A673 (cell line): ENCODE measurements at regions not wholly inside any gene's neighbourhood (a gene's known extent, or its start where the extent isn't known, plus 50 kb on each side); places are given as distances from the start of the nearest gene placed in this dataset.

ENCODE experiments used
- BruUV-seq: library from RNA; stranded (reverse); fragments of 400-500 nt; replicated peaks from 2 replicates; lab custom pipeline; 2021; lab: Mats Ljungman, UMichigan
- CTCF ChIA-PET: fragments of 300-600 bp; sonication (Branson Sonifier 250); formaldehyde crosslinking; loops from one replicate; lab custom pipeline; 2022; ENCODE audit warnings: antibody characterized with exemption; lab: Charles Lee
- POLR2A ChIA-PET: fragments of 300-600 bp; sonication (Branson Sonifier 250); formaldehyde crosslinking; loops from one replicate; lab custom pipeline; 2022; ENCODE audit warnings: antibody characterized with exemption; ENCODE audit not compliant: low non-redundant PET; lab: Charles Lee
- DNase-seq: peaks from one replicate; pipeline ENCODE4 v3.0.0-alpha.2; 2015; ENCODE audit warnings: low spot score
- H3K27ac ChIP-seq: fragments of 200-600 bp; sonication (generic); 2 replicates; pipeline ENCODE4 v1.5.1; 2016; ENCODE audit warnings: mixed run types, low read depth, mild to moderate bottlenecking, mixed read lengths, antibody characterized with exemption, low read length; ENCODE audit not compliant: poor library complexity, severe bottlenecking
- H3K27me3 ChIP-seq: fragments of 200-600 bp; sonication (generic); replicated peaks from 2 replicates; pipeline ENCODE4 v1.6.1; 2017; ENCODE audit warnings: mixed run types, low read depth, mild to moderate bottlenecking, mixed read lengths, antibody characterized with exemption, low read length; ENCODE audit not compliant: insufficient read depth, poor library complexity
- H3K36me3 ChIP-seq: fragments of 200-600 bp; sonication (generic); 2 replicates; pipeline ENCODE4 v1.6.1; 2016; ENCODE audit warnings: mixed run types, mild to moderate bottlenecking, mixed read lengths, antibody characterized with exemption, low read length; ENCODE audit not compliant: insufficient read depth, poor library complexity, severe bottlenecking
- H3K4me1 ChIP-seq: fragments of 200-600 bp; sonication (generic); 2 replicates; pipeline ENCODE4 v1.6.1; 2017; ENCODE audit warnings: mixed run types, mild to moderate bottlenecking, mixed read lengths, antibody characterized with exemption, low read length; ENCODE audit not compliant: insufficient read depth, poor library complexity, severe bottlenecking
- H3K4me3 ChIP-seq: fragments of 200-600 bp; sonication (generic); 2 replicates; pipeline ENCODE4 v1.5.1; 2016; ENCODE audit warnings: low read depth, mixed run types, mild to moderate bottlenecking, mixed read lengths, low read length; ENCODE audit not compliant: poor library complexity, severe bottlenecking
- H3K9me3 ChIP-seq: fragments of 200-600 bp; sonication (generic); 2 replicates; pipeline ENCODE4 v1.6.1; 2016; ENCODE audit warnings: mixed run types, low read depth, mild to moderate bottlenecking, mixed read lengths, antibody characterized with exemption, low read length; ENCODE audit not compliant: poor library complexity, severe bottlenecking
- CTCF ChIP-seq: fragments of 300-800, 200-600 bp; sonication (generic); conservative IDR thresholded peaks from 2 replicates; pipeline ENCODE4 v1.5.1; 2017; ENCODE audit warnings: low read depth, mild to moderate bottlenecking, antibody characterized with exemption, low read length, moderate library complexity, mixed read lengths
- EZH2 ChIP-seq: fragments of 200-600 bp; sonication (generic); IDR thresholded peaks from 2 replicates; pipeline ENCODE4 v1.6.1; 2017; ENCODE audit warnings: borderline replicate concordance, low read depth, mild to moderate bottlenecking, mixed read lengths, antibody characterized with exemption, low read length; ENCODE audit not compliant: poor library complexity, severe bottlenecking
- intact Hi-C: fragments of 100-400 bp; cut with micrococcal nuclease; formaldehyde crosslinking; loops from one replicate; pipeline ENCODE4 v1.10.0; 2022; ENCODE audit not compliant: unreplicated experiment

DNA sequence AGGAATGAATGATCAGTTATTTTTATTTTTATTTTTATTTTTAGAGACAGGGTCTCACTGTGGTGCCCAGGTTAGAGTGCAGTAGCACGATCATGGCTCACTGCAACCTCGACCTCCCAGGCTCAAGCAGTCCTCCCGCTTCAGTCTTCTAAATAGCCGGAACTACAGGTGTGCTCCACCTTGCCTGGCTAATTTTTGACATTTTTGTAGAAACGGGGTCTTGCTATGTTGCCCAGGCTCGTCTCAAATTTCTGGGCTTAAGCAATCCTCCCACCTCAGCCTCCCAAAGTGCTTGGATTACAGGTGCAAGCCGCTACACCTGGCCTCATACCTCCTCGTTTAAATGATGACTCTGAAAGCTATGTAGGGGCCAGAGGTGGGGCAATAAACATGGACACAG, 706.0 kb downstream of the MED13L start:
- Histone ChIP-seq H3K36me3 (no peaks in the 10 kb centered on the region), H3K9me3 (no peaks in the 10 kb centered on the region), H3K27ac (no peak overlapping the region), H3K27me3 (no peaks in the 10 kb centered on the region), H3K4me1 (no peaks in the 10 kb centered on the region), H3K4me3 (no peak overlapping the region)
- ChIA-PET POLR2A (no interaction called here), CTCF (no interaction called here)
- no TSS peak for BruUV-seq
- TF ChIP-seq EZH2 = no peak
- no peak for DNase-seq
- intact Hi-C loops = no loop called here

DNA sequence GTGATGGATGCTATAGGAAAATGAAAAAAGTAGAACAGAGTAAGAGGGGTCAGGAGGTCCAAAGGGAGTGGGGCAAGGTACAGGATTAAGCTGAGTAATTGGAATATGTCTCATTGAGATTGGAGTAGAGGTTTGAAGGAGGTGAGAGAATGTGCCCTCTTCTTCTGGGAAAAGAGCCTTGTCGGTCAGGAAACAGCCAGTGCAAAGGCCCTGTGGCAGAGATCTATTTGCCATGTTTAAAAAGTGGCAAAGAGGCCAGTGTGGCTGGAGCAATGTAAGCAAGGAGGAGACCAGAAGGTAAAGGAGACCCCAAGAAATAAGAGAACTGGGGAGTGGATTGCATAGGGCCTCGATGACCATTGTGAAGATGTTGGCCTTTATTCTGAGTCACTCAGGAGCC, 706.5 kb downstream of the MED13L start:
- POLR2A ChIA-PET = no interaction called here
- H3K36me3 ChIP-seq = no peaks in the 10 kb centered on the region
- no peak overlapping the region for H3K27ac ChIP-seq
- no peaks in the 10 kb centered on the region for H3K27me3 ChIP-seq
- BruUV-seq = no TSS peak
- no peak for DNase-seq
- H3K9me3 ChIP-seq = no peaks in the 10 kb centered on the region
- no peak overlapping the region for H3K4me3 ChIP-seq
- TF ChIP-seq CTCF (no peak), EZH2 (no peak)
- CTCF ChIA-PET = no interaction called here
- intact Hi-C loops = no loop called here
- no peaks in the 10 kb centered on the region for H3K4me1 ChIP-seq

GRCh38 chr12:115570069-115570777, 707.3 kb downstream of the MED13L start:
- H3K27ac ChIP-seq = no peak overlapping the region
- CTCF ChIA-PET = no interaction called here
- no peaks in the 10 kb centered on the region for H3K9me3 ChIP-seq
- POLR2A ChIA-PET = no interaction called here
- H3K36me3 ChIP-seq = no peaks in the 10 kb centered on the region
- TF ChIP-seq CTCF (no peak), EZH2 (no peak)
- H3K4me3 ChIP-seq = no peak overlapping the region
- H3K4me1 ChIP-seq = no peaks in the 10 kb centered on the region
- BruUV-seq = no TSS peak
- intact Hi-C loops = no loop called here
- DNase-seq = no peak
- no peaks in the 10 kb centered on the region for H3K27me3 ChIP-seq

- no peak overlapping the region for H3K27ac ChIP-seq
- no peaks in the 10 kb centered on the region for H3K9me3 ChIP-seq
- no TSS peak for BruUV-seq
- TF ChIP-seq CTCF (no peak), EZH2 (no peak)
- intact Hi-C loops = no loop called here
- DNase-seq = no peak
- POLR2A ChIA-PET = no interaction called here
- H3K4me1 ChIP-seq = no peaks in the 10 kb centered on the region
- no peaks in the 10 kb centered on the region for H3K27me3 ChIP-seq
- no peaks in the 10 kb centered on the region for H3K36me3 ChIP-seq
- CTCF ChIA-PET = no interaction called here
- H3K4me3 ChIP-seq = no peak overlapping the region
Measured at GRCh38 chr12:115569345-115570068, 708.0 kb downstream of the MED13L start.
